Hematopoietic multipotent progenitor cell treated with erythropoietin and hydrocortisone succinate and interleukin-3 and kit ligand, for 15 days (in vitro differentiated cells): ENCODE measurements at regions not wholly inside any gene's neighbourhood (a gene's known extent, or its start where the extent isn't known, plus 50 kb on each side); places are given as distances from the start of the nearest gene placed in this dataset.
"Not testable (repeated sequence)": the region's sequence is repeated elsewhere in the genome, so short reads cannot be mapped to it uniquely, and the experiment has no call there.

Experiments
- DNase-seq: peaks from one replicate; pipeline ENCODE4 v3.0.0-alpha.2; 2015; ENCODE audit warnings: low spot score

DNA sequence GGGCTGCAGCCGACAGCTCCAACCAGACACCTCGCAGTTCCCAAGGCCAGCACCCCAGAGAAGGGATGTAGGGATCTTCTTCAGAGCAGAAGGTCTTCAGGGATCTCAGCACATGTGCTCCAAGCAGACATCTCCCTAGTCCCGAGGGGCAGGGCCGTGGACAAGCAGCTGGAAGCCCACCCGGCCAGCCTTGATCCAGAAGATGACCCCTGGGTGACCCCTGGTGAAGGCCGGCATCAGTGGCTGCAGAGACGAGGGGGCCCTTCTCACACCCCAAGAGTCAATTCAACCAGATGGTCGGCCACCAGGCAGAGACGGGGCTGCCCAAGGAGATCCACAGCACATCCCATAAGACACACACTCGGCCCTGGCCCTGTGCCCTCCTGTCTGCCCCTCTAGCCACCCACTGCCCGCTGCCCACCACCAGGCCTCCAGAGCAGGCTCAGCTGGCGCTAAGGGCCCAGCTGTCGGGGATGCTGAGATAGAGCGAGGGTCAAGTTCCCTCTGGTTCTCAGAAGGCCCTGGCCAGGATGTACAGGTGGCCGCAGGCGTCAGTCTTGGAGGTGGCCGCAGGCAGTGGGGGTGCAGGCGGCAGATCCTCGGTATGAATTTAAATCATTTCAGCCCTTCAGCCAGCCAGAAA lies 168.3 kb downstream of the BRD1 start:
- no peak for DNase-seq

DNA sequence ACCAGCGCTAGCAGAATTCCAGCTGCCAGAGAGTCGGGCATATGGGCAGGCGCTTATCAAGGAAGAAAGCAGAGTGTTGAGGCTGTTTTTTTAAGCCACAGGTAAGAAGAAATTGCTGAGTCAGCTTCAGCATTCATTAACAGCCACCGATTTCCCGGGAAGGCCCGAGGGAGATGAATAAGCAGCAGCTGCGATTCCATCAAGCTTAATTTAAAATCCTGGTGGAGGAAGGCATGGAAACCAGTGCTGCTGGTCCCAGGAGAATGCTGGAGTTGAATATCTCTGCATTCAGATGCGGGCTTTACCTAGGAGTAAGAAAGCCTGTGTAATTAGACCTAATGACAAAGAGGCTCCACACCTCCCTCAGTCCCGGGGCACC lies 168.8 kb downstream of the BRD1 start:
- DNase-seq, result no peak

DNA sequence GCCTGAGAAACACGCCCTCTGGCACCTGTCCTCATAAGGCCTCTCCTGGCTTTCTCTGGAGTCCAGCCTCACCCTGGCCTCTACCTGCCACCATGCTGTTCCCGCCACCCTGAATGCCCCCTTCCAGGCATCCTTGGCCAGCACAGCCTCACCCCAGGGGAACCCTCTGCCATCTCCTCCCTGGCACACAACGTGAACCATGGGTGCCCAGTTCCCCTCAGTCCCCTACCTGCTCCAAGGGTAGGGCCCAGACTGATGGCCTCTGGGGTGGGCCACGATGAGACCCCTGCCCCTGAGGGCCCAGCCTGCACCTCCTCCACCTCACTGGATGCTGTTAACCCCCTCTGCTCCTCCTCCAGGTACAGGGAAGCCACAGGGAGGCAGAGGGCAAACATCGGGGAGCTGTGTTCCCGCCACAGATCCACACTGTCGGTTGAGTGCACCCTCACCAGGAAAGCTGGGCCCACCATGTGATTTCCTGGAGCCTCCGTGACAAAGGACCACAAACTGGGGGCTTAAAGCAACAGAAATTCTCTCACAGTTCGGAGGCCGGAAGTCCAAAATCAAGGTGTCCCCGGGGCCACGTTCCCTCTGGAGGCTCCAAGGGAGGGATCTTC lies 169.6 kb downstream of the BRD1 start:
- DNase-seq, result no peak

DNA sequence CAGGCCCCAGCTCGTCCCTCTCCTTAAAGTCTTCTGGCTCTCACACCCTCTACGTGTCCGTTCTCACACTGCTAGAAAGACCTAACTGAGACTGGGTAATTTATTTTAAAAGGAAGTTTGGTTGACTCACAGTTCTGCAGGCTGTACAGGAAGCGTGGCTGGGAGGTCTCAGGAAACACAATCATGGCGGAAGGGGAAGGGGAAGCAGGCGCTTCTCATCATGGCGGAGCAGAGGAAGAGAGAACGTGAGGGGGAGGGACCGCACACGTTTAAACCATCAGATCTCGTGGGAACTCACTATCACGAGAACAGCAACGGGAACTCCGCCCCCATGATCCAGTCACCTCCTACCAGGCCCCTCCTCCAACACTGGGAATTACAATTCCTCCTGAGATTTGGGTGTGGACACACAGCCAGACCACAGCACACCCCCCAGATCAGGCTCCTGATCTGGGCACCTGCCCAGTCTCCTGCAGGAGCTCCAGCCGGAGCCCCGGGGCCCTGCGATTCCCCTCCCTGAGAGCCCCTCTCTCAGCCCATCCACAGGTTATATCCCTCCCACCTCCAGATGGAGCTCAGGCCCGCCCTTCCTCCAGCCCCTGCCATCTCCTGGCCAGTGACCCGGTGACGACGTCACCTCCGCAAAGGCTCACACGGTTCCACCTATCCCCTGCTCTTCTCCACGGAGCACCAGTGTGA lies 170.2 kb downstream of the BRD1 start:
- peak; percentile 68 for DNase-seq

DNA sequence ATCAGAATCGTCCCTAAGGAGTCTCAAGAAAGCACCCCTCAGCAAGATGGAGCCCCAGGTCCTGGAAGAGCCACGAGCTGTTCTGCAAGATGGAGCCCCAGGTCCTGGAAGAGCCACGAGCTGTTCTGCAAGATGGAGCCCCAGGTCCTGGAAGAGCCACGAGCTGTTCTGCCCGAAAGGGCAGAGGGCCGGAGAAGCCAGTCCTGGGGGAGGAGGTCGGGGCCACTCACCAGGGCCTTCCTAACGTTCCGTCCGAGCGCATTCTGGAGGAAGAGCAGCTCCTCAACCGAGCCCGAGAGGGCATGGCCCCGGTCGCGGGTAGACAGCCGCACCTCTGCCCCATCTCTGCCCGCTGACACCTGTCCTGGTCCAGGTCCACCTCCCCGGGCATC lies 170.8 kb downstream of the BRD1 start:
- DNase-seq, result not testable (repeated sequence)

DNA sequence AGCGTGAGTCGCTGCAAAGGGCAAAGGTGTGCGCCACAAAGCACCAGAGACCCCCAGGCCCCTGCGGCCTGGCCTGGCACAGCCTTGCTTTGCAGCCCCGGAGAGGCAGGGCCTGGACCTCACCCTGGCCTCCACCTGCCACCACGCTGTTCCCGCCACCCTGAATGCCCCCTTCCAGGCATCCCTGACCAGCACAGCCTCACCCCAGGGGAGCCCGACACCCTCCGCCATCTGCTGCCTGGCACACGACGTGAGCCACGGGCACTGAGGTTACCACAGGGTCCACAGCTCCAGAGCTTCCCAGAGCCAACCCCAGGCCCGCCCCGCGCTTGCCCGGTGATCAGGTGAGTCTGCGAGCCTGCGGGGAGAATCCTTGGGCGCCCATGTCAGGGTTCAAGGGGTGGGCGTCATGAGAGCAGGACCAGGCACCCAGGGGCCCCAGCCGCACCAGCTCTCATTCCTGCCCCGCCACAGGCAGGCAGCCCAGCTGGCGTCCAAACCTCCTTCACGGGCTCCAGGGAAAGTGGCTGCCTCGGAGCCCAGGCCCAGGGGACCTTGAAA lies 171.3 kb downstream of the BRD1 start:
- no peak for DNase-seq

DNA sequence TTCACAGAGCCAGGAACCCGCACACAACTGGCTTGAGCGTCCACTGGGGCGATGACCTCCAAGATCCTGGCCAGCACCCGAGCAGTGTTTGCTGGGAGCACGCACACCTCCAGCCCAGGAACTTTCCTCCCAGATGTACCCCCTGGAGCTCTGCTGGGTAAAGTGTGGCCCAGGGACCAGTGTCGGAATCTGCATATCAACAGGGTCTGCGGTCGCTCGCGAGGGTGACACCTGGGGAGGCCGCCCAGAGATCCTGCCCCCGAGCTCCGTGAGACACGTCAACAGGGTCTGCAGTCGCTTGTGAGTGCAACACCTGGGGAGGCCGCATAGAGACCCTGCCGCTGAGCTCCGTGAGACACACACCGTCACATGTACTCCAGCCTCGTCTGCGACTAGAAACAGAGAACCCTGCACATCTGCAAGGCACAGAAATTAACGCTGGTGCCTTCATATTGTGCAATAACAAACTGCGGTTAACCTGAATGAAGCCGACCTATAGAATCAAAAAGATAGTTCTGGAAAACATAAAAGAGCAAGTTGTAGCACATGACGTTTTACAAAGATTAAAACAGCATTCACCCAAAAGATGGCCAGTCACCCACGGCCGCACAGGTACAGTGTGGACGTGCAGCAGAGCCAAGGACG lies 172.4 kb downstream of the BRD1 start:
- no peak for DNase-seq

DNA sequence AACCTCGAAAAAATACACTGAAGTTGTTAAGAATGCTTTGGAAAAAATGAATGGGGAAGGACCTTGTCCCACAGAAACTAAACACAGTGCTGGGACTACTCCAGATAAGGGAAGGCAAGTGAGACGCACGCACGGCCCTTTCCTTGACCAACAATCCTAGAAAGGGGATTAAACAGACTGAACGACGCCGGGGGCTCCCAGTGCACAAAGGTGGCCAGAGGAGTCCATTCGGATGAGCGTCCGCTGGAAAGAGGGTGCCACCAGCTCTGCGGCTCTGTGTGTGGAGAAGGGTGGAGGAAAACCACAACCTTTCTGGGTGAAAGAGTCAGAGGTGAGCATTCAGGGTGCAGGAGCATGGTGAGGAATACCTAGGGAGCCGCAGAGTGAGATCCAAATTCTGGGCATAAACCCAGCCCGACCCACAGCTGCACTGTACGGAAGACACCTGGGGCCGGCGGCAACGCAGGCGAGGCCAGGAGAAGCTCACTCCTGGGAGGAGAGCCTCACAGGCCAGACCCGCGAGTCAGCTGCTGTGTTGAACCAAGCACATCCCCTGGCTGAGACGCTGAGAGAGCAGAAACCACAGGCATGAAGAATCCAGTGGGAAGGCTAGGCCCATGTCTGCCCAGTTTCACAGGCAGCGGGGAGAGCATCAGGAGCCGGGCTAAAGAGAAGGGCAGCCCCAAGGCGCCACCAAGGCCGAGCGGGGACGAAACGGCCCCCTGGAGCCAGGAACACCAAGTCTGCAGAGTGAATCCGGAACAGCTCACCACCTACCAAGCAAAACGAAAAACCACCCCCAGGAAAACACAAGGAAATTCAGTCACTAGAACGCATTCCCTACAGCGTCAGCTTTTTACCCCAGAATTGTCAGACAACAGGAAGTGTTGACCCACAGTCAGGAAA lies 177.1 kb downstream of the BRD1 start:
- DNase-seq, result no peak

DNA sequence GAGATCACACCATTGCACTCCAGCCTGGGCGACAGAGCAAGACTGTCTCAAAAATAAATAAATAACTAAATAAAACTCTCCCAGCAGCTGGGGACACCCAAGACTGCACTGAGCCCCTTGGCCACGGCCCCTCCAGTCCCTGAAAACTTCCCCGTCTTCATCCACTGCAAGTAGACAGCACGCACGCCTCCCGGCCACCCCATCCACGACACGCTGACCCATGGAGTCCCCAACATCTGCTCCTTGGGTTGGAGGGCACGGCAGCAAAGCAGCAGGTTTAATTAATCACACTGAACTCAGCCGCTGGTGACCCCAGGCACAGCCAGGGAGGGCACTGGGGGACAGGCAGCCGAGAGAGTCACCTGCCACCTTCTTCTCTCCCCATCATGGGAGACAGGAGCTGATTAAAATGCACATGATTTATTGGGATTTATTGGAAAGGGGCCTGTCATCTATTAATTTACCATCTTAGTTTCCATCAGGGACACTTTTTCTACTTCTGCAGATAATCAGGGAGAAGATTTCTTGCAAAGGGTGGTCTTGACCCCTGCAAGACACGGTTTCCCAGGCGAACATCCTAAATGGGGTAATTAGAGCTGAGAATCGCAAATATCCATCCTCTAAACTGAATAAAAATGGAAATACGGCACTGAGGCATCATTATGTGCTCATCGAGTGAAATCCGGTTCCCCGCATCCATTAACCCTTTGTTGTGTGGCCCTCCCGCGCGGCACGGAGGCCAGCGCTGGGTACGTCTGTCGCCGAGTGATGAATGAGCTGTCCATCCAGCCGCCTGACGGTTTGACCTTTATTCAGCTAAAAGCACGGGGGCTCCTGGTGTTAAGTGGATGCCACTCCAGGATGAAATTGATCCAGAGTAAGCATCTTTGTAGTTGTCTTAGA lies 178.3 kb downstream of the BRD1 start:
- no peak for DNase-seq

DNA sequence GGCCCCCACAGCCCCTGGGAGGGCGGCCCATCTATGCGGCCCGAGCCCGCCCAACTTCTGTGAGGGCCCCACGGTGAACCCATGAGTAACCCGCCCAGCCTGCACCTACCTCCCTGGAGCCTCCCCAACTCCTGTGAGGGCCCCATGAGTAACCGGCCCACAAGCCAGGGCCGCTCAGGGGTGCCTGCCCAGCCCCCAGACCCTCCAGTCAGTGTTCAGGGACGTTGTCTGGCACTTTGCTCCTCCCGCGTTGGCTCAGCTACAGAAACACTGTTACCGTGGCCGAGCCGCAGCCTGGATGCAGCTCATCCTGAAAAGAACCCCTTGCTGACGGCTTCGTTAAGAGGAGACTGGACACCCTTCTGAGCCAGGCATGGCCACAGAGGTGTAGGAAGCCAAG lies 179.6 kb downstream of the BRD1 start:
- DNase-seq, result no peak

DNA sequence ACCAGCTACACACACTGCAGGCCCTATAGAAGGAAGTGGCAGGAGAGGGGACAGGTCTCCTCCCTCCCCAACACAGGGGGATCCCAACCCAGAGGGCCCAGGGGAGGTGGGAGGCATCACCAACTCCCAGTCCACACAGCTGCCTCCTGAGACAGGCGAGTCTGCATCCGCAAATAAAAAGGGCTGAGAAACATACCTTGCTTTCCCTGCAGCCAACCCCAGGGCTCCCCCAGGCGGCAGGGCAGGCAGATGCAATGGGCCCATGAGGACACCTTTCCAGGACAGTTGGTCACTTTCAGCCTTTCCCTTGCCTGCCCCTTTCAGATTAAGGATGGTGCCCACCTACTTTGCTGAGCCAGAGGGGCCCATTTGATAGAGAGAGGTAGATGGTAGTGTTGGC lies 180.0 kb downstream of the BRD1 start:
- DNase-seq, result no peak

DNA sequence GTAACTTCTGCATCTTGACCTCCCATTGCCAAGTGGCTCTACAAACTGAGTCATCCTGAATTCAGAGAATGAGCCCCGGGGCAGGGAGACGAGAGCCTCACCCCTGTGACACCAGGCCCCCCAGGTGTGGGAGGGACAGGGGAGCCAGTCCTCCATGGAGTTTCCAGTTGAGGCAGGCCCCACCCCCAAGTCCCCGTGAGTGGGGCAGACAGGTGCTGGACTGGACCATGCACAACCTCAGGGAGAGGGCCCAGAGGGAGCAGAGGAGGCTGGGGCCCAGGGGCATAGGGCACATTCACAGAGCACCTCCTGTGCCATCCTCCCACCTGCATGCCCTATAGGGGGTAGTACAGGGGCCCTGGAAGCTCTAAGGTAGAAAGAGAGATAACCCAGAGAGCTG lies 180.8 kb downstream of the BRD1 start:
- no peak for DNase-seq

DNA sequence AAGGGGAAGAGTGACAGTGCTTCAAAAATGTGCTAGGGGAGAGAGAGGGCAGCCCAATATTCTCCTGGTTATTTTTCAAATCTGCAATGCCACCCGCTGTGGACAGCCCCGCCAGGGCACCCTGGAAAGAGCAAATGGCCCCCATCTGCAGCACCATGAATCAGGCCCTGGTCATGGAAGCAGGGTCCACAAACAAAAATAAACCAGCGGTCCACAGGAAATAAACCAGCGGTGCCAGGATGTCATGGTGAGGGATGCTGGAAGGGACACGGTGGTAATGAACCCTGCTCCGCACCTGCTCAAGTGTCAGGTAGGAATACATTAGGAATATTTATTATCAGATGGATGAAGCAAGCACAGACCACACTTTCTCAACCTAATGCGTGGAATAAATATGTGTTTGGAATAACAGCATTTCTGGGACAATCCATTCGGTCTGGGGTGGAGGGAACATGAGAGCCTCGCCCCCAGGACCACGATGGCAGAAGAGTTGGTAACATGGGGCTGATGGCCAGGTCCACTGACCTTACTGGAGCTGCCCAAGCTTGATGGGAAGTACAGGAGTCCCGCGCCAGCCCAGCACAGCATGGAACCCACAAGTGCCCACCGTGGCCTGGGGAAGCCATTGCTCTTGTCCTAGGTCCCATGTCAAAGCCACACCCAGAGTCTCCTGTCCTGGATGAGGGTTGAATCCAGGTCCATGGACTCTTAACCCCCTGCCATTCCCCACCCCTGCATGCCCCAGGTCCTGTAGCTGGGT lies 181.7 kb downstream of the BRD1 start:
- DNase-seq, result no peak

DNA sequence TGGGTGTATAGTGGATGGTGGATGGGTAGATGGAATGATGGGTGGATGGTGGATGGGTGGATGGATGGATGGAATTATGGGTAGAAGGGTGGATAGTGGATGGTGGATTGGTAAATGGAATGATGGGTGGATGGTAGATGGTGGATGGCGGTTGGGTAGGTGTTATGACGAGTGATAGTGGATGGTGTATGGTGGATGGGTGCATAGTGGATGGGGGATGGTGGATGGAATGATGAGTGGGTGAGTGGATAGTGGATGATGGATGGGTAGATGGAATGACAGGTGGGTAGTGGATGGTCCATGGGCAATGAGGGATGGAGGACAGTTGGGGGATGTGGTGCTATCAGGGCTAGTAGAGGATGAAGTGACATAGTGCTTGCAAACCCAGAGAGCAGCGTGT lies 182.4 kb downstream of the BRD1 start:
- DNase-seq, result no peak

DNA sequence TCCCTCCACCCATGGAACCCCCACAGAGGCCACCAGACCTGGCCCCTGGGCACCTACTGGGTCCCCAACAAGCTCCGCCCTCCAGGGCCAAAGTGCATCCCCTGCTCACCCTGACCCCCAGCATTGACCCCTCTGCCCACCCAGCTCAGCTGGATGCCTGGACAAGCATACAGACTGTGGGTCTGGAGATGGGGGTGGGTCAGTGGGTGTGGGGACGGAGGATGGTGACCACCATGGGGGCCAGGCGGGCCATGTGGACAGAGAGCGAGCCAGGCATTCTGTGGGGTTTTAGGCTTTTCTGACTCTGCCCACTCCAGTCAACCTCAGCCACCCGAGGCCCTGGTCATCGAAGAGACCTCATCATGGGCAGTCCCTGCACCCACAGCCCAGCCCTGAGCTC lies 183.7 kb downstream of the BRD1 start:
- no peak for DNase-seq

DNA sequence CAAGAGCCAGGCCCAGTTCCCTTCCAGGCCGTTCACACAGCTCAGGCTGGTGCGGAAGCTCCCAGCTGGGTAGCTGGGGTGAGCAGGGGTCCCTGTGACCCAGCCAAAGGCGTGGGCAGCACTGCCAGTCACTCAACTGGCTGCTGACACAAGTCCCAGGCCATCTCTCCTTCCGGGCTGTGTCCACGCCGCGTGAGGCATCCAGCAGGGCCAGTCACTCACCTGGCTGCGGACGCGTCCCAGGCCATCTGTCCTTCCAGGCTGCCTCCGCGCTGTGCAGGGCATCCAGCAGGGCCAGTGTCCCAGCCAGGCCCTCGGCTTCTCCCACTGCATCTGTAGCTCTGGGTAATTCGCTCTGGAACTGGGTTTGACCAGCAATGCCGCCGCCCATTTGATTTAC lies 184.2 kb downstream of the BRD1 start:
- no peak for DNase-seq

DNA sequence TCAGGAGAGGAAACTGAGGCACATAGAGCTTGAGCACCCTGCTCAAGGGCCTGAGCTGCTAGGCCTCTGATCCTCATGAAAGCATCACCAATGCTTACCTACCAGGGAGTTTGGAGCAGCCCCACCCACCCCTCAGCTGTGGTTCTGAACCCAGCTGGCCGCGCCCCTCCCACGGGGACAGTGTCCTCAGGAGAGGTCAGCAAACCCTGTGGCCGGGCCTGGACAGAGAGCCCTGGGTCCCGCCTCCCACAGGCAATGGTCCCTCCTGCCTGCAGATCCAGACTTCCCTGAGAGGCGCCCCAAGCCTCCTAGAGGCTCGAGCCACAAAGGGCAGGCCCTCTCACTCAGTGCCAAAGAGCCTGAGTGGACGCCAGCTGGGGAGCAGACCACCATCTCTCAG lies 184.9 kb downstream of the BRD1 start:
- no peak for DNase-seq

DNA sequence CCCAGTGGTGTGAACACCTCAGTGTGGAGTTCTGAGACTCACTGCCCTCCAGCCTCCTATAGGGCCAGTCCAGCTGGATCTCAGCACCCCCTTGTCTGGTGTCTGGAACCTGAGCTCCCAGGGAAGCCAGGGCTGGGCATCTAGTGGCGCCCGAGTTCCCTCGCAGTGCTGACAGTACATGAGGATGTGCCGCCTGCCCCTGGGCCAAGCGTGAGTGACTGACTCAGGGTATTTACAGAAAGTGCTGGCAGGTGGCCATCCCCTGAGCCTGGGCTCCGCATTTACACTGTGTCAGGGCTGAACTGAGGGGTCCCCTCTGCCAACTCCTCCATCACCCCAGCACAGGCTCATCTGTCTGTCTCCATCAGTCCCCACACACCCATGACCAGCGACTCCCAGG lies 185.3 kb downstream of the BRD1 start:
- no peak for DNase-seq

DNA sequence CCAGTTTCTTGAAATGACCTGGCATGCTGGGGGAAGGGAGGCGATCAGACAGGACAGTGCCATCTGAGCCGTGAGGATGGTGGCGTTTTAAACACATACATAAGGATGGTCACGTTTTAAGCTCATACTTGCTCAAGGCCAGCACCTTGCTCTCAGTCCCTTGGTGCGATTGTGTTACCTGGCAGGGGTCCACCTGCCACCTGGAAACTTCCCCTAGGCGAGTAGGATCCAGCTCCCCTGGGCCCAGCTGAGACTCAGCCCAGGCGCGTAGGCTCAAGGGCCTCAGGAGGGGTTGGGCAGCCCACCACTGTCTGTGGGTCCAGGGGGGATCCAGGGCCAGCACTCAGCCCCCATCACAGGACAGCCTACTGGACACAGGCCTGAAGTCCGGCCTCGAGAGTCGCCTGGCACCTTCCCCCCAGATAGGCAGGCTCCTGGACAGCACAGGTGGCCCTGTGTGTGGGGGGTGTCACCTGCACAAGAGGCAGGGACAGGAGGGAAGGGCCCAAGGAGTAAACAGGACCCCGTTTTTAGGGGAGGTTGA lies 185.8 kb downstream of the BRD1 start:
- DNase-seq, result no peak
